ENCODE measurements at regions not wholly inside any gene's neighbourhood (a gene's known extent, or its start where the extent isn't known, plus 50 kb on each side); places are given as distances from the start of the nearest gene placed in this dataset.

GRCh38 chrX:18098763-18099162 lies 121.9 kb downstream of the BEND2 start:
- Histone ChIP-seq H3K79me1 (ENCODE audit: insufficient read depth, low read depth, low read length, poor library complexity, severe bottlenecking) (no peaks in the 10 kb centered on the region), H2AK5ac (ENCODE audit: insufficient read length, low read length) (no peak overlapping the region), H4K5ac (ENCODE audit: insufficient read length, low read depth, low read length) (no peak overlapping the region), H4K8ac (replicated peaks; ENCODE audit: insufficient read length, low read depth, low read length) (no peak overlapping the region), H3K4me1 (ENCODE audit: insufficient read depth, low read length) (no peaks in the 10 kb centered on the region; the same call in 1 of the 2 replicates), H4K91ac (ENCODE audit: insufficient read length, low read depth, low read length) (no peak overlapping the region), H4K20me1 (ENCODE audit: control insufficient read depth, insufficient read depth, insufficient read length) (no peaks in the 10 kb centered on the region), H3K56ac (ENCODE audit: insufficient read length, low read depth, low read length) (no peak overlapping the region), H3K79me2 (ENCODE audit: insufficient read depth, low read length) (no peaks in the 10 kb centered on the region; the same call in 1 of the 2 replicates), H3K4me2 (ENCODE audit: insufficient read depth, insufficient read length, low read length) (peak overlapping the region; percentile 41), H3K4ac (ENCODE audit: low read depth, low read length) (no peak overlapping the region), H3K18ac (ENCODE audit: insufficient read length, low read depth, low read length) (no peak overlapping the region), H3K27me3 (ENCODE audit: insufficient read depth, low read length) (no peaks in the 10 kb centered on the region), H3K23ac (ENCODE audit: insufficient read length, low read depth, low read length) (no peak overlapping the region), H3K23me2 (ENCODE audit: insufficient read length, low read depth, low read length, poor library complexity, severe bottlenecking) (no peaks in the 10 kb centered on the region), H3K9ac (ENCODE audit: extremely low read depth, insufficient read length, low read length) (no peak overlapping the region), H3K9me3 (ENCODE audit: control insufficient read depth, low read depth, low read length) (peaks cover 57% of the 10 kb centered on the region), H2BK5ac (ENCODE audit: insufficient read length, low read length) (no peak overlapping the region), H3T11ph (ENCODE audit: low read length) (no peak overlapping the region), H2BK120ac (ENCODE audit: low read depth, low read length, poor library complexity, severe bottlenecking) (no peak overlapping the region), H3K27ac (ENCODE audit: insufficient read length, low read depth, low read length) (no peak overlapping the region), H2BK20ac (ENCODE audit: low read depth, low read length, poor library complexity, severe bottlenecking) (no peak overlapping the region), H2AFZ (ENCODE audit: low read length) (no peak overlapping the region), H2BK15ac (ENCODE audit: low read depth, low read length) (no peak overlapping the region), H3K14ac (ENCODE audit: insufficient read depth, low read length) (no peak overlapping the region), H2BK12ac (ENCODE audit: insufficient read length, low read depth, low read length) (no peak overlapping the region)
- peaks cover 21 to 29% of the 10 kb centered on the region in 2 experiments for H3K4me1 Mint-ChIP-seq
- peak overlapping the region; percentile 28 to 48 for H3K4me3 Mint-ChIP-seq
- no CpG with 5 or more reads among the region's 14 CpGs for WGBS (ENCODE audit: extremely low coverage, insufficient read length, low lambda C conversion rate)
- H3K36me3 Mint-ChIP-seq (ENCODE audit: insufficient read depth in 1 of 3, low read depth in 3 of 3), result peaks cover 7 to 25% (median 17%) of the 10 kb centered on the region in 3 experiments
- peaks cover 80 to 82% of the 10 kb centered on the region in 2 experiments for H3K9me3 Mint-ChIP-seq
- DNase-seq, result peak; percentile 29
- TF ChIP-seq CTCF (conservative IDR thresholded peaks at IDR 0.05), result no peak
- peaks cover 1% of the 10 kb centered on the region; the same call in 1 of the 2 replicates for H3K27me3 Mint-ChIP-seq (ENCODE audit: low read depth)
- H3K27ac Mint-ChIP-seq, result no peak overlapping the region
